CD4-positive, alpha-beta memory T cell (primary cell): ENCODE measurements at regions not wholly inside any gene's neighbourhood (a gene's known extent, or its start where the extent isn't known, plus 50 kb on each side); places are given as distances from the start of the nearest gene placed in this dataset.

Experiments
- CTCF ChIA-PET: fragments of 350-600 bp; sonication (Branson Sonifier 250); formaldehyde crosslinking; loops from one replicate; lab custom pipeline; 2021; ENCODE audit warnings: inconsistent platforms; ENCODE audit not compliant: partially characterized antibody; lab: Charles Lee
- POLR2A ChIA-PET: fragments of 350-600 bp; sonication (Branson Sonifier 250); formaldehyde crosslinking; loops from one replicate; lab custom pipeline; 2021; ENCODE audit not compliant: partially characterized antibody; lab: Charles Lee
- DNase-seq, 5 donors: peaks; one replicate each; pipeline versions ENCODE4 v3.0.0 to v3.0.0-alpha.2; 2020 to 2022; ENCODE audit warnings: mixed read lengths in 1 of 5
- H3K27ac ChIP-seq: one replicate; pipeline ENCODE4 v1.7.0; 2013; ENCODE audit warnings: low read depth, low read length
- H3K27me3 ChIP-seq: 2 replicates; pipeline ENCODE4 v1.7.0; 2013; ENCODE audit warnings: mild to moderate bottlenecking, low read length, moderate library complexity; ENCODE audit not compliant: insufficient read depth
- H3K36me3 ChIP-seq: 2 replicates; pipeline ENCODE4 v1.7.0; 2013; ENCODE audit warnings: mild to moderate bottlenecking, low read length, moderate library complexity; ENCODE audit not compliant: insufficient read depth
- H3K4me1 ChIP-seq: 2 replicates; pipeline ENCODE4 v1.7.0; 2013; ENCODE audit warnings: mild to moderate bottlenecking, low read length, moderate library complexity; ENCODE audit not compliant: insufficient read depth
- H3K4me3 ChIP-seq, 2 donors: one replicate each; pipeline ENCODE4 v1.7.0; 2013; ENCODE audit warnings: low read length in 2 of 2, mild to moderate bottlenecking in 1 of 2
- H3K9me3 ChIP-seq, 2 donors: one replicate each; pipeline ENCODE4 v1.7.0; 2013; ENCODE audit warnings: low read length in 2 of 2, control low read depth in 1 of 2; ENCODE audit not compliant: control insufficient read depth in 1 of 2
- H3K27ac Mint-ChIP-seq, 7 donors: one replicate each; pipeline ENCODE4 v1.8.0; 2020 to 2021; ENCODE audit warnings: mixed read lengths in 7 of 7, mild to moderate bottlenecking in 6 of 7, inconsistent platforms in 3 of 7, moderate library complexity in 3 of 7
- H3K27me3 Mint-ChIP-seq, 2 donors: one replicate each; pipeline ENCODE4 v1.8.0; 2020 to 2021; ENCODE audit warnings: mixed read lengths in 2 of 2
- H3K36me3 Mint-ChIP-seq, 2 donors: one replicate each; pipeline ENCODE4 v1.8.0; 2020 to 2021; ENCODE audit warnings: mixed read lengths in 2 of 2, inconsistent platforms in 1 of 2, mild to moderate bottlenecking in 1 of 2
- H3K4me1 Mint-ChIP-seq, 4 donors: one replicate each; pipeline ENCODE4 v1.8.0; 2020 to 2021; ENCODE audit warnings: mixed read lengths in 4 of 4, mild to moderate bottlenecking in 1 of 4
- H3K4me3 Mint-ChIP-seq, 8 donors: one replicate each; pipeline ENCODE4 v1.8.0; 2020 to 2021; ENCODE audit warnings: mixed read lengths in 8 of 8, mild to moderate bottlenecking in 7 of 8, moderate library complexity in 6 of 8, inconsistent platforms in 3 of 8
- H3K9me3 Mint-ChIP-seq, 8 donors: one replicate each; pipeline ENCODE4 v1.8.0; 2020 to 2021; ENCODE audit warnings: mixed read lengths in 8 of 8, mild to moderate bottlenecking in 5 of 8, inconsistent platforms in 3 of 8, moderate library complexity in 1 of 8
- intact Hi-C: fragments of 100-400 bp; cut with micrococcal nuclease; formaldehyde crosslinking; loops from one replicate; pipeline ENCODE4 v1.15.1; 2023

DNA sequence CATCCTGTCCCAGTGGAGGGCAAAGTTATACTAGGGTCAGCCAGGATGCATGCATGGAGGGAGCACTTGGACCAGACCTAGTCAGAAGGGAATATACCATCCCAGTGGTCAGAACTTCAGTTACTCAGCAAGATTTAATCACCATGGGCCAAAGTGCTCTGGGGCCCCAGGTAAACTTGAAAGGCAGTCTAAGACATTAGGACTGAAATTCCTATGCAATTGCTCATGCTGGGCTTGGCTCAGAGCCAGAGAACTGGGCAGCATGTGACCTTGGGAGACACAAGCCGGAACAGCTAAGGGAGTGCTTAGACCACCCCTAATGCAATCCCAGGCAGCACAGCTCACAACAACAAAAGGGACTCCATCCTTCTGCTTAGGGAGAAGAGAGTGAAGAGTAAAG is 401.3 kb downstream of the KCNJ3 start:
- Histone ChIP-seq H3K4me3 (no peak overlapping the region), H3K27me3 (no peaks in the 10 kb centered on the region), H3K4me1 (no peaks in the 10 kb centered on the region), H3K36me3 (no peaks in the 10 kb centered on the region), H3K9me3 (no peaks in the 10 kb centered on the region), H3K27ac (no peak overlapping the region)
- H3K4me1 Mint-ChIP-seq: no peaks in the 10 kb centered on the region
- no peaks in the 10 kb centered on the region for H3K36me3 Mint-ChIP-seq
- H3K9me3 Mint-ChIP-seq: peaks cover 0 to 11% (median 10%) of the 10 kb centered on the region in 8 donors
- POLR2A ChIA-PET: no interaction called here
- no peak overlapping the region for H3K4me3 Mint-ChIP-seq
- CTCF ChIA-PET: no interaction called here
- H3K27ac Mint-ChIP-seq: no peak overlapping the region
- DNase-seq: no peak
- intact Hi-C loops: no loop called here
- no peaks in the 10 kb centered on the region for H3K27me3 Mint-ChIP-seq

DNA sequence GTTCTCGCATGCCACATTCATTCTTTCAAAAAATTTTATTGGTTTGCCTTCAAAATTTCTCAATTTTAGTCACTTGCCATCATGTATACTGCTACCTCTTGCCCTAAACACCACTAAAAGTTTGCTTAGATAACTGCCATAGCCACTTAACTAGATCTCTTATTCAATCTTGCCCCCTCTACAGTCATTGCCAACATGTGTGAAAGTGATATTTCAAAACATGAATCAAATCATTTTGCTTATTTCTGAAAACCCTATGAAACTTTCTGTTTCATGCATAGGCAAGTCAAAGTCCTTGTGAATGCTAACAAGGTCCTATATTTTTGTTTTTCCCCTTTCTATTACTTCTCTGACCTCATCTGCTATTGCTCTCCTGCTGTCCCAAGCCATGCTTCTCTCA is 397.1 kb downstream of the KCNJ3 start:
- H3K4me3 Mint-ChIP-seq: no peak overlapping the region
- H3K27ac Mint-ChIP-seq: no peak overlapping the region
- Histone ChIP-seq H3K36me3 (no peaks in the 10 kb centered on the region), H3K4me1 (no peaks in the 10 kb centered on the region), H3K9me3 (no peaks in the 10 kb centered on the region), H3K27ac (no peak overlapping the region), H3K4me3 (no peak overlapping the region), H3K27me3 (no peaks in the 10 kb centered on the region)
- H3K27me3 Mint-ChIP-seq: no peaks in the 10 kb centered on the region
- peaks cover 0 to 7% (median 5%) of the 10 kb centered on the region in 8 donors for H3K9me3 Mint-ChIP-seq
- ChIA-PET POLR2A (no interaction called here), CTCF (no interaction called here)
- intact Hi-C loops: no loop called here
- H3K36me3 Mint-ChIP-seq: no peaks in the 10 kb centered on the region
- DNase-seq: no peak
- no peaks in the 10 kb centered on the region for H3K4me1 Mint-ChIP-seq

DNA sequence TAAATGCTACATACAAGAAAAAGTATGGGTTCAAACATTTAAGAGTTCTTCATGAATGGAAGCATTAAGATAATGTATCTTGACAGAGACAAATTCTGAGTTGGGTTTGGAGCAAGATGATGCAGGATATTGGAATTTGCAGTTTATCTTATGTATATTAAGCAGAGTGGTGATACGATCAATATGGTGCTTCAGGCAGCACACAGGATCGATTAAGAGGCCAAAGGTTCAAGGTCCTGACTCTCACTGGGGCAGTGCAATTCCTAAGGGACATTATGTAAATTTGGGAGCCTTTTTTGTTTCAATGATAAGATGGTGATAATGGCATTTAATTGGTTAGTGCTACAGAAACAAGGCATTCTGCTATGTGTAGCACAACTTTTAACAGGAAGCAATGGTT is 381.9 kb downstream of the KCNJ3 start:
- POLR2A ChIA-PET: no interaction called here
- CTCF ChIA-PET: no interaction called here
- no peaks in the 10 kb centered on the region for H3K27me3 ChIP-seq
- intact Hi-C loops: no loop called here
- H3K4me3 ChIP-seq: no peak overlapping the region
- H3K27ac ChIP-seq: no peak overlapping the region
- H3K9me3 ChIP-seq: no peaks in the 10 kb centered on the region
- Mint-ChIP-seq H3K4me1 (no peaks in the 10 kb centered on the region), H3K27me3 (no peaks in the 10 kb centered on the region), H3K4me3 (no peak overlapping the region), H3K9me3 (peaks cover 0 to 2% (median 0%) of the 10 kb centered on the region in 8 donors), H3K36me3 (no peaks in the 10 kb centered on the region), H3K27ac (no peak overlapping the region)
- DNase-seq: no peak
- H3K4me1 ChIP-seq: no peaks in the 10 kb centered on the region
- H3K36me3 ChIP-seq: no peaks in the 10 kb centered on the region

DNA sequence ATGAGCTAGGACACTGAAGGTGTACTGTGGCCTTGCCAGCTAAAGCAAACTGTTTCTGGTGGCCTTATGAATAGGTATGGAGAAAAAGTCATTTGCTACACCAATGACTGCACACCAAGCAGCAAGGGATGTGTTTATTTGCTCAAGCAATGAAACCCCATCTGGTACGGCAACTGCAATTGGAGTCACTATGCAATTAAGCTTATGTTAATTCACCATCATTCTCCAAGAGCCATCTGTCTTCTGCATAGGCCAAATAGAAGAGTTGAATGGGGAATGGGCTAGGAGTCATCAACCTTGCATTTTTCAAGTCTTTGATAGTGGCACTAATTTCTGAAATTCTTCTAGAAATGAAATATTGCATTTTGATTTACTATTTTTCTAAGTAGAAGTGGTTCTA is 372.0 kb downstream of the KCNJ3 start:
- DNase-seq: no peak
- POLR2A ChIA-PET: no interaction called here
- Mint-ChIP-seq H3K27ac (no peak overlapping the region), H3K36me3 (no peaks in the 10 kb centered on the region), H3K4me3 (no peak overlapping the region), H3K27me3 (no peaks in the 10 kb centered on the region), H3K4me1 (no peaks in the 10 kb centered on the region), H3K9me3 (peaks cover 0 to 13% (median 3%) of the 10 kb centered on the region in 8 donors)
- Histone ChIP-seq H3K27ac (no peak overlapping the region), H3K4me1 (no peaks in the 10 kb centered on the region), H3K9me3 (no peaks in the 10 kb centered on the region), H3K27me3 (no peaks in the 10 kb centered on the region), H3K4me3 (no peak overlapping the region), H3K36me3 (no peaks in the 10 kb centered on the region)
- intact Hi-C loops: no loop called here
- CTCF ChIA-PET: no interaction called here

DNA sequence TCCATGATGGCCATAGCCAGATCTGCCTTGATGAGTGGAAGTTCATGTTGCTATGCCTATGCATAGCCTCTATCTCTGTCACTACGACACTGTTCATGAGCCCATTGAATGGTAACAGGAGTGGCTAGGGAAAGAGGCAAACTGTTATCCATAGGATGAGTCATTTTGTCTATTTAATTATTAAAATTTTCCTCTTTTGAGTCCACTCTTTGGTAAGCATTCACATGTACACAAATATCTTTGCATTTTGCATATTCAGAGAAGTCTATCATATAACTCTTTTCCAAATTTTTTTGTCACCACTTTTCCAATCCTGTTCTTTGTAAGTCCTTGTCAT is 364.4 kb downstream of the KCNJ3 start:
- no peak overlapping the region for H3K4me3 ChIP-seq
- no peak overlapping the region for H3K27ac Mint-ChIP-seq
- intact Hi-C loops: no loop called here

DNA sequence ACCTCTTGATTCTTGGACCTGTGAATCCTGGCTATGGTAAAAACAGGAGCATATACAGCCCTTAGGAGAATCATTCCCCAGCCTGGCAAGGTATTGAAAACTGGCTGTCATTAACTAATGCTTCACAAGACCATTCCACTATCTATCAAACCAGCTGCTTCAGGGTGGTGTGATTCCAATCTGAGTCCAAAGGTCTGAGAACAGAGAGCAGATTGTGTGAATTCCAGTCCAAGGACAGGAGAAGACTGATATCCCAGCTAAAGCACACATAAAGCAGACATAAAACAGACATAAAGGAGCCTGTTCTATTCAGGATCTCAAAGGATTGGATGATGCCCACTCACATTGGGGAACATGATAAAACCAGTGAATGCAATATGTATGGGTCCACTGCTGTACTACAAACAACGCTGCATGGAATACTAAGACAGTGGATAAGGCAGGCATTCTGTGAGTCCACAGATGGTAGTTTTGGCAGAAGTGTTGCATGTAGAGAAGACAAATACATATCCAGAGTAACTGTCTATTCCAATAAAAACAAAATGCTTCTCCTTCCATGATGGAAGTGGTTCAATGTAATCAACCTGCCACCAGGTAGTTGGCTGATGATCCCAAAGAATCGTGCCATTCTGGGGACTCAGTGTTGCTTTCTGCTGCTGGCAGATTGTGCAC is 363.9 kb downstream of the KCNJ3 start:
- ChIA-PET POLR2A (no interaction called here), CTCF (no interaction called here)
- no peak overlapping the region for H3K27ac Mint-ChIP-seq
- Histone ChIP-seq H3K9me3 (no peaks in the 10 kb centered on the region), H3K27me3 (no peaks in the 10 kb centered on the region), H3K4me3 (no peak overlapping the region), H3K27ac (no peak overlapping the region), H3K4me1 (no peaks in the 10 kb centered on the region), H3K36me3 (no peaks in the 10 kb centered on the region)
- H3K36me3 Mint-ChIP-seq: no peaks in the 10 kb centered on the region
- no peaks in the 10 kb centered on the region for H3K4me1 Mint-ChIP-seq
- no peak for DNase-seq
- no peaks in the 10 kb centered on the region for H3K27me3 Mint-ChIP-seq
- H3K9me3 Mint-ChIP-seq: peaks cover 0 to 17% (median 3%) of the 10 kb centered on the region in 8 donors
- H3K4me3 Mint-ChIP-seq: no peak overlapping the region
- intact Hi-C loops: no loop called here

More for the DNA sequence above, 364.4 kb downstream of the KCNJ3 start:
- Histone ChIP-seq H3K27ac (no peak overlapping the region), H3K9me3 (no peaks in the 10 kb centered on the region), H3K27me3 (no peaks in the 10 kb centered on the region), H3K4me1 (no peaks in the 10 kb centered on the region), H3K36me3 (no peaks in the 10 kb centered on the region)
- H3K4me1 Mint-ChIP-seq: no peaks in the 10 kb centered on the region
- H3K9me3 Mint-ChIP-seq: peaks cover 0 to 17% (median 3%) of the 10 kb centered on the region in 8 donors
- CTCF ChIA-PET: no interaction called here
- H3K4me3 Mint-ChIP-seq: no peak overlapping the region
- POLR2A ChIA-PET: no interaction called here
- DNase-seq: no peak
- no peaks in the 10 kb centered on the region for H3K36me3 Mint-ChIP-seq
- H3K27me3 Mint-ChIP-seq: no peaks in the 10 kb centered on the region

DNA sequence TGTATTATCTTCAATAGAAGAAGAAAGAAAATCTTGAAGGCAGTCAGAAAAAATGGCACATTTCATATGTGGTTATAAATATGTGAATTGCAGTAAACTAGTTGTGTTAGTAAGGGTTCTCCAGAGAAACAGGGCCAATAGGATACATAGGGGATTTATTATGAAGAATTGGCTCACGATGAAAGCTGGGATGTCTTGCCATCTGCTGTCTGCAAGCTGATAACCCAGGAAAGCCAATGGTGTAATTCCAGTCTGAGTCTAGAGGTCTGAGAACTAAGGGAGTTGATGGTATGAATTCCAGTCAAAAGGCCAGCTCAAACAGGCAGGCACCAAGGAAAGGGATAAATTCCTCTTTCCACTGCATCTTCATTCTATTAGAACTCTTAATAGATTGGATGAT is 362.4 kb downstream of the KCNJ3 start:
- Mint-ChIP-seq H3K9me3 (peaks cover 0 to 12% (median 5%) of the 10 kb centered on the region in 8 donors), H3K4me3 (no peak overlapping the region), H3K36me3 (no peaks in the 10 kb centered on the region), H3K27ac (no peak overlapping the region), H3K4me1 (no peaks in the 10 kb centered on the region), H3K27me3 (no peaks in the 10 kb centered on the region)
- no peak for DNase-seq
- no peaks in the 10 kb centered on the region for H3K4me1 ChIP-seq
- H3K36me3 ChIP-seq: no peaks in the 10 kb centered on the region
- intact Hi-C loops: no loop called here
- ChIA-PET CTCF (no interaction called here), POLR2A (no interaction called here)
- H3K27ac ChIP-seq: no peak overlapping the region
- H3K9me3 ChIP-seq: no peaks in the 10 kb centered on the region
- H3K27me3 ChIP-seq: no peaks in the 10 kb centered on the region
- no peak overlapping the region for H3K4me3 ChIP-seq

DNA sequence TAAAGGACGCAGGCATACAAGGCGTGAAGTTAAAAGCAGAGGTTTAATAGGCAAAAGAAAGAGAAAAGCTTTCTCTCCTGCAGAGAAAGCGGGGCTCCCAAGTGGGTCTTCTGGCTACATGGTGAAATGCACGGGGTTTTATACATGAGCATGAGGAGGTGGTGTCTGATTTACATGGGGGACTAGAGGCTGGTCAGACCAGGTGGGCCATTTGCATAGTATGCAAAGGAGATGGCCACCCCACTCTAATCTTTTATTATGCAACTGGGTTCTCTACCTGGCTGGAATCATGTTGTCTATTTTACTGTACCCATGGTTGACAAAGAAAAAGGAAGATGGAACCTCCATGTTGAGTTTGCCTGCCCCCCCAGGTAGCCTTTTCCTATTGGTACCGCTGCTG is 356.2 kb downstream of the KCNJ3 start:
- H3K4me3 Mint-ChIP-seq: no peak overlapping the region
- Histone ChIP-seq H3K4me3 (no peak overlapping the region), H3K36me3 (no peaks in the 10 kb centered on the region), H3K27ac (no peak overlapping the region), H3K4me1 (no peaks in the 10 kb centered on the region), H3K27me3 (no peaks in the 10 kb centered on the region), H3K9me3 (no peaks in the 10 kb centered on the region)
- intact Hi-C loops: no loop called here
- POLR2A ChIA-PET: no interaction called here
- H3K27me3 Mint-ChIP-seq: no peaks in the 10 kb centered on the region
- no peak overlapping the region for H3K27ac Mint-ChIP-seq
- CTCF ChIA-PET: no interaction called here
- H3K9me3 Mint-ChIP-seq: peaks cover 0 to 9% (median 4%) of the 10 kb centered on the region in 8 donors
- no peak for DNase-seq
- H3K4me1 Mint-ChIP-seq: no peaks in the 10 kb centered on the region
- H3K36me3 Mint-ChIP-seq: no peaks in the 10 kb centered on the region
